GM21528 (cell line): ENCODE measurements at regions not wholly inside any gene's neighbourhood (a gene's known extent, or its start where the extent isn't known, plus 50 kb on each side); places are given as distances from the start of the nearest gene placed in this dataset.
"Not testable (repeated sequence)": the region's sequence is repeated elsewhere in the genome, so short reads cannot be mapped to it uniquely, and the experiment has no call there.

Source experiments
- ATAC-seq: cut with Tn5 transposase; IDR thresholded peaks from one replicate; pipeline ENCODE4 v1.9.1; 2021; ENCODE audit warnings: mild to moderate bottlenecking, moderate library complexity; ENCODE audit not compliant: unreplicated experiment, low FRiP score

DNA sequence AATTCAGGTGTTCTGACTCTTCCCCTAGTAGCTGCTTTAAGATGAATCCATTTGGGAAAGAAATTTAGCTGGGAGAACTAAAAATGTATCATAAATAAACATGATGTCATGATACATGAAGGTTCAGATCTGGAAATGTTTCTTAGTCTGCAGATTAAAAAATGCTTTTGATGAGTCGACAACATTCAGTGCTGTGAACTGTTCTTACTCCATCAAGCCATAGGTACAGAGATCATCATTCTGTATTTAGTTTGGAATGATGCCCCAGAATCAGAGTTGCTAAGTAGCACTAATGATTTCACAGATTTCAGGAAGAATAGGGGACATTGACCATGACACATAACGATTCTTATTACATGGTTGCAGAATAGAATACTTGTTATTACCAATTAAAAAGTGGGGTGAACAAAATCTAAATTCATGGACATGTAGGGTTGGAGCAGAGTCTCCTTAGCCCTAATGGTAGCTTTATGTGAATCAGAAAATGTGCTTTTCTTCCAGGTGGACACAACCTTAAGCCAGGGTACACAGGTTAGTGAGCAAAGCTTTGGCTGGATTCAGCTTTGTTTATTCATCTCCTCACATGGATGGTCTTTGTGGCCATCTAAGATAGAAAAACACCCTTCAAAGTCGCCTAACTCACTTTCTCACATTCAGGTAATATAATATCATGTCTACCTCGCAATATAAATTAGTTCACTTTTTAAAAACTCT lies 205.4 kb upstream of the SEL1L start:
- no peak for ATAC-seq

DNA sequence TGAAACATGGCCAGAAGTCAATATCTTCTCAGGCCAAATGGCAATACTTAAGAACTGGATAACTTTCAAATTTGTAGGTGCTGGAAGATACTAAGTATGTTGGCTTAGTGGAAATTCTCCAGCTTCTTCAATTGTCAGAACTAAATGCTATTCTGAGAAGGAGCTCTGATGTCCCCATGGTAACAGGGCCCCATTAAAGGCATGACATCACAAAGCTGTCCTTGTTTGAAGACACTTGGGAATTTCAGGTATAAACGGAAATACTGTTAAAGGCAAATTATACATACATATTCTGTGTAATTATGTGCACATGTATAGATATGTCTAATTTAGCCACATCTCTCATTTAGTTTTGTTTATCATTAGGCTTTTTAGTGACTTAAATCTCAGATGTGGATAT lies 210.0 kb upstream of the SEL1L start:
- no peak for ATAC-seq

DNA sequence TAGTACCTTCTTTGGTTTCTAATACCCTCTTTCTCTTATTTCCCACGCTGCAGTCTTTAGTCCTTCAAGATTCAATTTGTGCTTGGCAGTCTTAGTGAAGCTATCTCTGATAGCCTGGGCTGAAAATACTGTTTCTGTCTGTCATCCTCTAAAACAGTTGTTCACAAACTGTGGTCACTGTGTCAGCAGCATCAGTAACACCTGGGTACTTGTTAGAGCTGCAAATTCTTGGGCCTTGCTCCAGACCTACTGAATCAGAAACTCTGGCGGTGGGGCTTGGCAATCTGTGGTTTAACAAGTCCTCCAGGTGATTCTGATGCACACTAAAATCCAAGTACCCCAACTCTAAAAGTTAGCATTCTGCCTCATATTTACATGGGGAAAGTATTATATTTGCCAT lies 217.5 kb upstream of the SEL1L start:
- ATAC-seq: no peak

DNA sequence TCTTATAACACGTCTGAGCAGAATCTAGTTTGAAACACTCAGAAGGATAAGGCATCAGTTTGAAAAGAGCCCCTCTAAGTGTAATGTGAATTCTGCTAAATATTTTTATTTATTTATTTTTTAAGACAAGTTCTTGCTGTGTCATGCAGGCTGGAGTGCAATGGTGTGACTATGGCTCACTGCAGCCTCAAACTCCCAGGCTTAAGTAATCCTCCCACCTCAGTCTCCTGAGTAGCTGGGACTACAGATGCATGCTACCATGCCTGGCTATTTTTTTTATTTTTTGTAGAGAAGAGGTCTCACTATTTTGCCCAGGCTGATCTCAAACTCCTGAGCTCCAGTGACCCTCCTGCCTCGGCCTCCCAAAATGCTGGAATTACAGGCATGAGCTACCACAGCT lies 225.9 kb upstream of the SEL1L start:
- no peak for ATAC-seq

DNA sequence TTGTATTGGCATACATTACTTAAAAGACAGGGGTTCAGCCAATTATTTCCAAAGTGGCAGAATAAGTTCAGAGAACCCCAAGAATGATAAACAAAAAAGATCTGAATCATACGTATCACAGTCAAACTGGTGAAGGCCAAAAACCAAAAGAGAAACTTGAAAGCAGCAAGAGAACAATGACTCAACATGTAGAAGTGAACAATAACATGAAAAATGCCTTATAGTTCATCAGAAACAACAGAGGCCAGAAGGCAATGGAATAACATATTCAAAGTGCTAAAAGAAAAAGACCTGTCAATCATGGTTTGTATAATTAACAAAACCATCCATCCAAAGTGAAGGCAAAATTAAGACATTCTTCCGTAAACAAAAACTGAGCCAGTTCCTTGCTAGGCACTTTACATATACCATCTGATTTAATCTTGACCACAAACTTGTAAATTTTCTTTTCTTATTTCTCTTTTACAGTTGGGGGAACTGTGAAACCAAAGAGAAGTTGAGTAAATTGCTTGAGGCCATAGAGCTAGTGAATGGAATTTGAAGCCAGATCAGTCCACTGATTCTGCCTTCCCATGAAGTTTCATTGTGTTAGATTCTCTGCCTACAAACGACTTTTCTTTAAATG lies 232.1 kb upstream of the SEL1L start:
- no peak for ATAC-seq

DNA sequence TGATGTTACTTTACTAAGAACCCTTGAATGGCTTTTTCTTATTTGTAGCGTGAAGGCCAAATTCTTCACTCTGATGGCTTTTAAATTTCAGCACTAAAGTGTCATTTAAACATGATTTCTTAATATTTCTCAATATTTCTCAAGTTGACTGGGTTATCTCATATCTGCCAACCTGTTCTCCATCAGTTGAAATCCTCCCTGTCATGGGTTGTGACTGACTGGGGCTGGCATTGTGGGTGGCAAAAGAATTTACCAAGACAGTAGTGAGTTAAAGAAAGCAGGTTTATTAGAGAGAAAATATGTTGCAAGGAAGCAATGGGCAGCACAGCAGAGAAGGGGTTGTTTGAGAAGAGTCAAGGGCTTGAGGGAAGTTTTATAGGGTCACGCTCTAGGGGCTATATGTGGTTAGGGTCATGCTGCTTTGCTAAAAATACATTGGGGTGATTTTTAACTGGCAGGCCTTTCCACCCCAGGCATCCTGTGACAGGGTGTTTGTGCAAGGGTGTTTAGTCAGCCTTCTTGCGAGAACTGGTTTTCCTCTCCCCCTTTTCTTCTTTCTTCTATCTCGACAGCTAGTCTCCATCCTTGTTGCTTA lies 232.8 kb upstream of the SEL1L start:
- ATAC-seq: no peak

DNA sequence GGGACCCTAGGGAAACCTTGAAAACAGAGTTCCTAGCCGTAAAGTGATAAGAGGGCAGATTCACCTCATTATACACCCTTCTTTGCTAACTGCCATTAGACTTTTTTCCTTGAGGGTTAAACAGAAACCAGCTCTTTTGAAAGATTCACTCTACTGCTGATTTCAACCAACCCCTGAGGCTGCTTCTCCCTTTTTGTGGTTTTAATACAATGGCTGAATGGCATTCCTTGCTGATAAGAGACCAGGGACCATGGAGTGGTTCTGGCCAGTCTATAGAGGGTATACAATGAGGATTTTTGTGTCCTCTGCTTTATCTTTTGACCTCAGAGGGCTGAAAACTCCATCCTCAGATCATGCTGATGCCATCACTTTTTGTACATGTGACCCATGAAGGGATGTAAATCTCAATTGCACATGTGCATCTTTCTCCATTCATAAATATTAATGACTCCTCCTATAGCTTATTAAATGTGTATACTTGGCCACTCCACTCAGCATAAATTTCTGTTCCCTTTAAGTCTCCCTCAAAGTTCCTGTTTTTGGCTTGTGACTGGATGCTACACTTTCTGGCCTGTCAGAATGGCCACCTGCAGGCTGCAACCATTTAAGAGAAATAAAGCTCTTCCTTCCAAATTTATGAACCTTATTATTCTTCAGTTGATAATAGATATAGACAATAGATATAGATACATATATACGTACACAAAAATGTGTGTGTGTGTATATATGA lies 233.8 kb upstream of the SEL1L start:
- no peak for ATAC-seq

DNA sequence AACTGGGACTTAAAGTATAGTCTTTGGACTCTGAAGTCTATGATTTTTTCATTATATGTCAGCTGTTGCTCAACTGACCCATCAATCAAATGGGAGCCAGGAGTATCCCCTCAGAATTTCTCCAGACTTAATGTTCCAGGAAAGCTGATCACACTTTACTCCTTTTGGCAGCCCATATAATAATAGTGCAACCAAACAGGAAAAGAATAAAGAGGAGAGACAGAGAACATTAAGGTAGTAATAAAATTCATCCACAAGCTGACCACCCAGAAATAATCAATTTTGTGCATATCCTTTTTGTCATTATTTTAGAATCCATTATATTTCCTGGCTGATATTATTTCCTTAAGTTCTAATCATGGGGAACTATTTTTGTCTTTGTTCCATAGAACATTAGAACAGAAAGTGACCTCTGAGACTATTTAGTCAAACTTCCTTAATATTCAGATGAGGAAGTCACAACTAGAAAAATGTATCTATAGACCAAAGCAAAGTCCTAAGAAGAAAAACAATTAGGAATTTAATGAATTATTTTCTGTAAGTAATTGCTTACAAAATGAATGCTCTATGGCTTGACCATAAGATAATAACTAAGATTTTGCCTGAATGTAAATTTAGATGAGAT lies 238.1 kb upstream of the SEL1L start:
- no peak for ATAC-seq

DNA sequence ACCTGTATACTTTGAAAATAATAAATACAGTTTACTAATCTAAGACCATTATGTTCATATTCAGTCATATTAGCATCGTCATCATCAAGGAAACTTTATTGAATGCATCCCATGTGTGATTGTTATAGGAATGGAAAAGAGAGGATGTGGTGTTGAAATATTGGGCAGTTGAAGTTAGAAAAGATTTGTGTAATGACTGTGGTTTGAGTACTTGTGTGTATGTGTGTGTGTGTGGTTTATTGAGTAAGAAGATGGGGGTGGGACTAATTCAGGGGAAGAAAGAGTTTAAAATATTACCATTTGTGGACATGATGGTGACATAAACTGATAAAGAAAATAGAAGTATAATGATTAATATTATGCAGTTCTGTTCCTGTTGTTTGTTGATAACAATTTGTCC lies 238.7 kb upstream of the SEL1L start:
- ATAC-seq: no peak

DNA sequence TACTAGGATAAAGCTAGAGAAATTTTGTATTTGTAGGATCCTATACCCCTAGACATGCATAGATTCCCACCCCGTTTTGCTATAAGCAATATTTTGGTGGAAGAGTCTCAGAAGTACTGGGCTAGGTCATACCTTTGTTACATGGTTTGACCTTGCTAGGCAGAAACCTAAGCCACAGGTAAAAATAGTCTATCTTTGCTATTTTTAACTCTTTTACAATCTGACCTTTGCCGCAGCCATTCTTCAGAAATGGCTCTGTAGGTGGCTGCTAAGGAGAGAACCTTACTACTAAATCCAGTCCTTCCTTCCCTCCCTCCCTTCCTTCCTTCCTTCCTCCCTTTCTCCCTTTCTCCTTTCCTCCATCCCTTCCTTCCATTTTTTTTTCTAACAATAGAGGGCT lies 242.9 kb upstream of the SEL1L start:
- ATAC-seq: no peak

DNA sequence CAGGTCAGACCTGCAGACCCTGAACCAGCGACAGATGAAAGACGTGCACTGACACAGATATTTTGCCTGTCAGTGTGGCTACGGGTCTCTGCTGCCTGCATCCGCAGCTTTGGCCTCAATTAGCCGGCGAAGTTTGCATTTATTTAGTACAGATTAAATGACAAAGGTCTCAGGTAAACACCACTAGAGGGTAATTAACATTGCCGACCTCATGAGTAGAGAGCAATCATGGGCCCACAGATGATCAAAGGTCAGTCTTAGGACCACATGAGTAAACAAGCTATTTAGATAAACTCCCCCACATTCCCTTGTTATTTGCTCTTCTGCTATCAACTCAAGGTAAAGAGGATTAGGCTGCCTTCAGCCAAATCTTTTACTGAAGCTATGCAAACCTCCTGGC lies 248.1 kb upstream of the SEL1L start:
- ATAC-seq: not testable (repeated sequence)

DNA sequence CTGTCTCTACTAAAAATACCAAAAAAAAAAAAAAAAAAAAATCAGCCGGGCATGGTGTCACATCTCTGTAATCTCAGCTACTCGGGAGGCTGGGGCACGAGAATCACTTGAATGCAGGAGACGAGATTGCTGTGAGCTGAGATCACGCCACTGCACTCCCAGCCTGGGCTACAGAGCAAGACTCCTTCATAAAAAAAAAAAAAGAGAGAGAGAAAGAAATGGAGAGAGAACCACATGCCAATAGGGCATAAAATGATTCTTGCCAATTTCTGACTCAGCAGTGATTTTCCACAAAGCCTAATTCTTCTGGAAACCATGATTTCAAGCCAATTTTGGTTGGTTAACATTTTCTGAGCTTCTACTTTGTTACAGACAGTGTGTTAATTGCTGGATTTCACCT lies 250.4 kb upstream of the SEL1L start:
- no peak for ATAC-seq

DNA sequence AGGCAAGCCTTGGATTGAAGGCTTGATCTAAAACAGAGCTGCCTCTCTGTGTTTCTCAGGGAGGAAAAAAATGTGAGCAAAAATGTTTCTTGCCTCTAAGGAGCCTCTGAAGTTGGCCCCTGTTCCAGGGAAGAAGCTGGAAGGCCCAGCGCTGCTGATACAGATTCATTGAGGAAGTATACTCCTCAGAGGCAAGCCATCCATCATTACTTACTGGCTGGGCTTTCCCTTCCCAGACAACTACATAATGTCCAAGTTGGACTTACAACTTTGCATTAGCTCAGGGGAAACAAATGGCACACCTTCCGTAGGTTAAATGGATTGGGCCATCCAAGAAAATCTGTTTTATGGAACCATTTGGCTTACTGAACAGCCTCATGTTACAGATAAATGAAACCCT lies 263.7 kb upstream of the SEL1L start:
- ATAC-seq: no peak

DNA sequence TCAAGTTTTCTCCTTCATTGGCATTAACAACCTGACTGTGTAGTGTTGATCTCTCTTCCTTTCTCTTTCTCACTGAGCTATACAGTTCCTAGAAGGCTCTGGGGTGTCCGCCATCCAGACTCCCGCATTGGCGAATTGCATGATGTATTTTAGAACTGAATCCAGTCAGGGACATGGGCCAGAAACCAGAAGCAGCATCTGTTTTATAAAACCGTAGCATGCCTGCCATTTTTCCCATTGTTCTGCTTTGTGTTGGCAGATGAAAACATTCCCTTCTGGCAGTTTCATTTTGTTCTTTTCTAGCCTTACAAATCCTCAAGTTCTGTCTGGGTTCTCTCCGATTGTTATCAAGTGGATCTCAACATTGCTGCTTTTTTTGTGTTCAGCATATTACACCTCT lies 268.3 kb upstream of the SEL1L start:
- ATAC-seq: no peak

DNA sequence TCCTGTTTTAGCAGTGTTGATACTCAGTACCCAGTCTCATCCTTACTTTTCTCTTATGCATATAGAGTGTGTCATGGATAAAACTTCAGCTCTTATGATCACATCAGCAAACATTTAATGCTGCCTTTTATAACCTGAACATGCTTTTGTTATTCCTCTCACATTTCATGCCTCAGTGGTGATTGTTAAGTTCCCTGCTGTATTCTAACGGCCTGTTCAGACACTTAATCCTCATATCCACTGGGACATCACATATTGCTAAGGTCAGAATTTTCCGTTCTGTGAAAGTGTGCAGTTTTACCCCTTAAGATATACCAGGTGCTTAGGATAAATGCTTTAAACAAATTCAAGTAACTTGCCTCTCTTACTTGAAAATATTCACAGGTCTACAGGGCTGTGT lies 268.7 kb upstream of the SEL1L start:
- ATAC-seq: no peak

DNA sequence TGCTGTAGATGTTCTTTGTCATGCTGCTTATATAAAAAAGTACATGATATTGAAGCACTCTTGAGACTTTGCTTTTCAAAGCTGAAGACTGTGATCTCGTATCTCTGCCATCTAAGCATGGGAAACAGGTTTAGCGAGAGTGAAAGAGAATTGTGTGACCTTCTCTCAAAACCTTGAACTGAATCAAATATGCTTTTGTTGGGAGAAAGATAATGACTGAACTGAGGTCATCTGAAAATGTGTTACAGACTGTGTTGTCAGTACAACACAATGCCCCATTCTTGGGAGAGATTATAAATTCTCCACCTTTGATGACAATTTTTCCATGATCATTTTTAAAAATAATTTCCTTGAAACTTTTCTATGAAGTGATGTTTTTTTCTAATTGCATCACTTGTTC lies 272.1 kb upstream of the SEL1L start:
- no peak for ATAC-seq

DNA sequence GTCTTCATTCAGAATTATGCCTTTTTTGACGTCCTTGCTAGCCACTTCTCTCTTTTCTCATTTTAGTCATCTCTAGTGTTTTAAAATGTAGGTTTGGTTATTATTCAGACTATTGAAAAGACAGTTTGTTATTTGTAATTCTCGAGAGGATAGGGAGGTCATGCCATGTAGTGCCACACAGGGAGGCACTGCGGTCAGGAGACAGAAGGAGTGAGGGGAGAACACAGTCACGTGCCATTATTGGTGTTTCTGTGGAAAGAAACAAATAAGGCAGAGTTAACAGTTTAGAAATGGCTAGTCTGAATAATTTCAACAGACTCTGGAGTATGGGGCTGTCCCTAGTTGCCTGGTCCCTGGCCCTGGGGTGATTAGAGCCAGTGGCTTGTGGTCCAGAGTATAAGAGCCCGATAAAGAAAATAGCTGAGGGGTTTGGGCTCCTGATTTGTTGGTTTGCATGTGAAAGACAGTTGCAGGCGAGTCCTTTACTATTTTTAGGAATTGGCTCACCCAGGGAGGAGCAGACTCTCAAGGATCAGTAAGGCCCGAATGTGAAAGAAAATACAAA lies 278.1 kb upstream of the SEL1L start:
- no peak for ATAC-seq

DNA sequence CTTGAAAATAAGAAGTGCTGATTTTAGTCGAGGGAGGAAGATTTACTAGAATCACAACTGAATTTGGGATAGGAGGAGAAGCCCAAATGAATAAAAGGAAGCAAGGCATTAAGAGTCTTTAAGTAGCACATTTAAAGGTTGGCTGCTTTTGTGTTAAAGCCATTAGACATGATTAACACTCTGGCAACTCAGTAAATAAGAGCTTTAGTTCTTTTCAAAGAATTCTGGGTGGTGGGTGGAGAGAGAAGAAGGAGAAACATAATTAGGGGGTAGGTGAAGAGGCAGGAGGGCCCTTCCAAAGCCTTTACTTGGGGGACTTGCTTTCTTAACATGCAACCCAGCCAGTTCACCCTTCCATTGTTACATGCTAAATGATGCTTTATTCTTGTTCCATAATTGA lies 284.6 kb upstream of the SEL1L start:
- ATAC-seq: no peak

DNA sequence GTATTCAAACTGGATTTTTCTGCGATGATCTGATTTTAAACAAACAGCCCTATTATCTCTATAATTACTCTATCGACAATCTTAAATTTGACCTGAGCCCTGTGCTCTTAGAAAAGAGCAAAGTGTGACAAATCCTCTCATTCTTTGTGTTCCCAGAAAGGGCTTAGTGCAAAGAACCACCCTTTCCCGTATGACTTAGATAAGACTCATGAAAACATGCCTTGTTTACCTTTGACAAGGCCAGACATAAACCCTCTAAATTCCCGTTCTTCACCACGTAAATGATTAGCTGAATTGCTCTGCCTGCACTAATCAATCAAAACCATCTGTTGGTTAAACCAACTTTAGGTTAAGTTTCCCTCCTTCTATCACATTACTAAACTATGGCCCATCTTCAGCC lies 285.7 kb upstream of the SEL1L start:
- ATAC-seq: no peak

DNA sequence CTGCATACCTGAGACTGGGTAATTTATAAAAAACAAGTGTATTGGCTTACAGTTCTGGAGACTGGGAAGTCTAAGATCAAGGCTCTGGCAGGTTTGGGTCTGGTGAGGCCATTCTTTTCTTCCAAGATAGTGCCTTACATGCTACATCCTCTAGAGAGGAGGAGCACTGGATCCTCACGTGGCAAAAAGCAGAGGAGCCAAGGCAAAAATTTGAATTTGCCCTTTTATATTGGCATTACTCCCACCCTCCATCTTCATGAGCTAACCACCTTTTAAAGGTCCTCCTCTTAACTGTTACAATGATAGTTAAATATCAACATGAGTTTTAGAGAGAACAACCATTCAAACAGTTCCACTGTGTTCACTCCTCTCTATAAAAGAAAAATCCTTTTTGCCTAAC lies 286.3 kb upstream of the SEL1L start:
- ATAC-seq: no peak

DNA sequence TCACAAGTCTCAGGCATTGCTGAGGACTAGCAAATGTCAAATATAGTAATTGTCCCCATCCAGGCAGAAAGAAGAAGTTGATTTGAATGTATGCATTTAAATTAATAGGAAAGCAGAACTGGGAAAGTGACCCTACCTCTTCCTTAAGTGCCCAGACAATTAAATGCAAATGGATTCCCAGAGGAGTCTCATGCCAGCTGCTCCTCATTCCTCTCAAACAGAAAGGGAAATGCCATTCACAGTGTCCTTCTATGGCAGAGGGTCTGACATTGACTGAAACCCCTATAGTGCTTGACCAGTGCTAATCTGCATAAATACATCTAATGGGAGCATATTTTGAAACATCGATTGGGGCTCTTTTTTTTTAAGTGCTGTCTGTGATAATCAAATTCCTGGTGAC lies 292.4 kb upstream of the SEL1L start:
- ATAC-seq: no peak
